GM12892 (cell line): ENCODE measurements at regions not wholly inside any gene's neighbourhood (a gene's known extent, or its start where the extent isn't known, plus 50 kb on each side); places are given as distances from the start of the nearest gene placed in this dataset.

Experiments
- POLR2A ChIP-seq: IDR thresholded peaks from 2 replicates; pipeline ENCODE4 v1.6.1; 2011; ENCODE audit warnings: low read depth, low read length, control low read depth
- POLR2AphosphoS5 ChIP-seq: IDR thresholded peaks from 2 replicates; pipeline ENCODE4 v1.6.1; 2011; ENCODE audit warnings: low read depth, low read length, control low read depth
- TAF1 ChIP-seq: IDR thresholded peaks from 2 replicates; pipeline ENCODE4 v1.6.1; 2011; ENCODE audit warnings: low read depth, mild to moderate bottlenecking, control low read depth, low read length, borderline replicate concordance

DNA sequence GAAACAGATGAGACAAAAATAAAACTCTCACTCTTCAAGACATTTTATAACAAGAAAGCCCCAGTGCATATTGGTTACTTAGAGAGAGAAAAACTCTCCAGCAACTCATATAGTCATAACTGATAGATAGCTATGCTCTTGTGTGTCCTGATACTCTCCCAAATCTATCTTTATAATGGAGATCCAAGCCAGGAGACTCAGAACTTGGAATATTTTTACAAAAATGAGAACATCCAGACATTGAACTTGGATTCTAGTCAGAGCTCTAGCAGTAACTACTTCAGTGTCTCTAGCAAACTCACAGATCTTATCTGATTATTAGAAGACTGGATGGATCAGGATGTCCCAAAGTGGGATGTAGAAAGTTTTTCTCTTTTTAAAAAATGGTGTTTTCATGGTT is 412.7 kb upstream of the BRINP1 start:
- no peak for TF ChIP-seq POLR2A
- no peak for TF ChIP-seq POLR2AphosphoS5
- no peak for TF ChIP-seq TAF1
